DND-41 (cell line): ENCODE measurements at regions not wholly inside any gene's neighbourhood (a gene's known extent, or its start where the extent isn't known, plus 50 kb on each side); places are given as distances from the start of the nearest gene placed in this dataset.

Source experiments
- ATAC-seq: fragments of 200-7000 bp; cut with Tn5 transposase; 3 replicates; pipeline ENCODE4 v1.9.1; 2021; ENCODE audit warnings: low read depth; ENCODE audit not compliant: insufficient read depth
- DNase-seq: peaks from one replicate; pipeline ENCODE4 v3.0.0-alpha.2; 2020
- H2AFZ ChIP-seq: 2 replicates; pipeline ENCODE4 v1.6.0; 2012; ENCODE audit warnings: low read depth, low read length
- H3K27ac ChIP-seq: 2 replicates; pipeline ENCODE4 v1.5.1; 2012; ENCODE audit warnings: low read length, inconsistent platforms
- H3K27me3 ChIP-seq: fragments of 200-600 bp; sonication (generic); 2 replicates; pipeline ENCODE4 v1.6.0; 2012; ENCODE audit warnings: low read length, mild to moderate bottlenecking, inconsistent platforms; ENCODE audit not compliant: insufficient read depth, poor library complexity
- H3K36me3 ChIP-seq: 2 replicates; pipeline ENCODE4 v1.5.1; 2012; ENCODE audit warnings: low read length, inconsistent platforms; ENCODE audit not compliant: insufficient read depth
- H3K4me1 ChIP-seq: 2 replicates; pipeline ENCODE4 v1.5.1; 2012; ENCODE audit warnings: mild to moderate bottlenecking, low read length; ENCODE audit not compliant: insufficient read depth
- H3K4me2 ChIP-seq: 2 replicates; pipeline ENCODE4 v1.6.0; 2012; ENCODE audit warnings: mild to moderate bottlenecking, moderate library complexity, low read length, inconsistent platforms; ENCODE audit not compliant: insufficient read depth
- H3K4me3 ChIP-seq, 2 experiments: fragments of 200-600 bp in 1 of 2; shearing (Covaris generic) in 1 of 2; 2 replicates each; pipeline ENCODE4 v1.5.1; 2012 to 2016; ENCODE audit warnings: inconsistent platforms in 2 of 2, low read length in 2 of 2, mild to moderate bottlenecking in 2 of 2, low read depth in 1 of 2, moderate library complexity in 1 of 2
- H3K79me2 ChIP-seq: 2 replicates; pipeline ENCODE4 v1.6.0; 2012; ENCODE audit warnings: low read length, inconsistent platforms; ENCODE audit not compliant: insufficient read depth
- H3K9ac ChIP-seq: 2 replicates; pipeline ENCODE4 v1.6.0; 2012; ENCODE audit warnings: low read depth, mild to moderate bottlenecking, inconsistent platforms, low read length, moderate library complexity
- H3K9me3 ChIP-seq: 2 replicates; pipeline ENCODE4 v1.5.1; 2012; ENCODE audit warnings: low read length, moderate library complexity, mild to moderate bottlenecking, inconsistent platforms; ENCODE audit not compliant: insufficient read depth, severe bottlenecking
- H4K20me1 ChIP-seq: 2 replicates; pipeline ENCODE4 v1.6.0; 2012; ENCODE audit warnings: low read length; ENCODE audit not compliant: insufficient read depth
- EZH2 ChIP-seq: IDR thresholded peaks from 3 replicates; pipeline ENCODE4 v1.6.1; 2012; ENCODE audit warnings: borderline replicate concordance, low read depth, mild to moderate bottlenecking, moderate library complexity, low read length, inconsistent platforms; ENCODE audit not compliant: severe bottlenecking
- TF ChIP-seq, protein P1 (sequence below): IDR thresholded peaks from 2 replicates; pipeline ENCODE4 v1.5.1; 2012; ENCODE audit warnings: borderline replicate concordance, low read length, moderate library complexity, mild to moderate bottlenecking; ENCODE audit not compliant: poor library complexity, severe bottlenecking; ENCODE audit errors: extremely low read depth

DNA sequence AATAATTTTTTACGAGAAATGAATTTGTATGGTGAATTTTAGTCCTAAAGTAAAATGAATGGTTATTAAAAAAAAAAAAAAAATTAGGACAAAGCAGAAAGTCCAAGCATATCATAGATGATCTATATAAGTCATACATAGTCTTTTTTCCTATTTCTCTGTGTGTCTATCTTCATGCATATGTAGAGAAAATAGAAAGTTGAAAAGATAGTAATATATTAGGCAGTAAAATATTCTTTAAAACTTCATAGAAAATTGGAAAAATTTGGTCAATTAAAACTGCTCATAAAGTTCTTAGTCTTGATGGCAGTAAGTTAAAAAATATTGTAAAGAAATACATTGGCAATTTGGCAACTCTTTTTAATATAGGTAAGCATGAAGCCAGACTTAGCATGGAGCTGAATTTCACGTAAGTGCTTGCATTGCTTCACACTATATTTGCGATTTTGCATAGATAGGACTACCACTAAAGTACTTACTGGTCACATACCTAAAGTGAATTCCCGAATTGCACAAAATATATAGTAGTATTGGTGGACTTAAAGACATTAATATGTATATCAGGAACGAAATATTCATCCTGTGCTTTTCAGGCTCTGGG is 303.8 kb downstream of the IPO8 start:
- no peak for TF ChIP-seq EZH2
- TF ChIP-seq, protein P1, sequence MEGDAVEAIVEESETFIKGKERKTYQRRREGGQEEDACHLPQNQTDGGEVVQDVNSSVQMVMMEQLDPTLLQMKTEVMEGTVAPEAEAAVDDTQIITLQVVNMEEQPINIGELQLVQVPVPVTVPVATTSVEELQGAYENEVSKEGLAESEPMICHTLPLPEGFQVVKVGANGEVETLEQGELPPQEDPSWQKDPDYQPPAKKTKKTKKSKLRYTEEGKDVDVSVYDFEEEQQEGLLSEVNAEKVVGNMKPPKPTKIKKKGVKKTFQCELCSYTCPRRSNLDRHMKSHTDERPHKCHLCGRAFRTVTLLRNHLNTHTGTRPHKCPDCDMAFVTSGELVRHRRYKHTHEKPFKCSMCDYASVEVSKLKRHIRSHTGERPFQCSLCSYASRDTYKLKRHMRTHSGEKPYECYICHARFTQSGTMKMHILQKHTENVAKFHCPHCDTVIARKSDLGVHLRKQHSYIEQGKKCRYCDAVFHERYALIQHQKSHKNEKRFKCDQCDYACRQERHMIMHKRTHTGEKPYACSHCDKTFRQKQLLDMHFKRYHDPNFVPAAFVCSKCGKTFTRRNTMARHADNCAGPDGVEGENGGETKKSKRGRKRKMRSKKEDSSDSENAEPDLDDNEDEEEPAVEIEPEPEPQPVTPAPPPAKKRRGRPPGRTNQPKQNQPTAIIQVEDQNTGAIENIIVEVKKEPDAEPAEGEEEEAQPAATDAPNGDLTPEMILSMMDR = no peak
- Histone ChIP-seq H3K4me1 (no peaks in the 10 kb centered on the region), H2AFZ (no peak overlapping the region), H3K9me3 (peaks cover 9% of the 10 kb centered on the region), H3K9ac (no peak overlapping the region), H3K27me3 (no peaks in the 10 kb centered on the region), H3K79me2 (no peaks in the 10 kb centered on the region), H3K4me3 (no peak overlapping the region), H3K36me3 (no peaks in the 10 kb centered on the region), H3K4me2 (no peak overlapping the region), H4K20me1 (no peaks in the 10 kb centered on the region), H3K27ac (no peak overlapping the region)
- DNase-seq = no peak
- no peak for ATAC-seq

DNA sequence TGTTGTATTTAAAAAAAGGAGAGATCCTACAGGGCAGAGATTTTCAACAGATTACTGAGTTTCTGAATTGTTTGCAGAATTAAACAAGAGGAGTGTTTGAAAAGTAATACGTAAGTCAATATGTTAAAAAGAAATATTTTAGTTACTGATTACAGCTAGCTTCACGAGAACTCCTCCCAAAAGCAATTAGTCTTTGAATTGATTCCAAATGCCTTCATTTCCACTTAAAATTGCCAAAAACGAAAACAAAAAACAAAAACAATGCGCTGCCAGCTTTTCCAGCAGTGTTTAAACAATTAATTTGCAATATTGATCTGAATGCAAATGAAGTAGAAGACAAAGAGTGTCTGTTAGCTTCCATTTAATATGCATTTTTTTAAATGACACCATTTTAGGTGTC is 310.0 kb downstream of the IPO8 start:
- H4K20me1 ChIP-seq = no peaks in the 10 kb centered on the region
- no peak overlapping the region for H3K27ac ChIP-seq
- no peak overlapping the region for H2AFZ ChIP-seq
- DNase-seq (no peak), ATAC-seq (no peak)
- TF ChIP-seq, protein P1 = no peak
- TF ChIP-seq EZH2 = no peak
- H3K27me3 ChIP-seq = no peaks in the 10 kb centered on the region
- H3K4me2 ChIP-seq = no peak overlapping the region
- no peaks in the 10 kb centered on the region for H3K4me1 ChIP-seq
- H3K79me2 ChIP-seq = no peaks in the 10 kb centered on the region
- no peak overlapping the region for H3K9ac ChIP-seq
- no peak overlapping the region for H3K4me3 ChIP-seq
- peaks cover 4% of the 10 kb centered on the region for H3K9me3 ChIP-seq
- H3K36me3 ChIP-seq = no peaks in the 10 kb centered on the region

DNA sequence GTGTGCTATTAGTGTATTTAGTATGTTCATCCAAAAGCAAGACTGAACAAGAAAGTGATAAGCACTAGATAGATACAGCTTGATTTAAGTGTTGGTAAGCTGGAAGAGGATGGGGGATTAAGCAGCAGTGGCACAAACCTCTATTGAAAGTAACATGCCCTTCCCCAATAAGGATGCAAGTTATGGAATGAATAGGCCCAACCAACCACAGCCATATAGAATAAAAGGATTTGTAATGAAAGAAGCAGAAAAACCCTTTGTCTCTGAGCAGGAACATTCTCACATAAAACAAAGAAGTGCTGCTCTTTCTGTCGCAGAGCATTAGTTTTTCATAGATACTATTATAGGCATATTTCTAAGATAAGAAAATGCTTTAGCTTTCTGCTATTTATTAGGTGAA is 310.7 kb downstream of the IPO8 start:
- H3K79me2 ChIP-seq = no peaks in the 10 kb centered on the region
- H3K9ac ChIP-seq = no peak overlapping the region
- no peak overlapping the region for H2AFZ ChIP-seq
- ATAC-seq (no peak), DNase-seq (no peak)
- no peaks in the 10 kb centered on the region for H3K27me3 ChIP-seq
- H3K36me3 ChIP-seq = no peaks in the 10 kb centered on the region
- no peak overlapping the region for H3K4me3 ChIP-seq
- no peaks in the 10 kb centered on the region for H3K4me1 ChIP-seq
- TF ChIP-seq, protein P1 = no peak
- TF ChIP-seq EZH2 = no peak
- H3K9me3 ChIP-seq = no peaks in the 10 kb centered on the region
- no peak overlapping the region for H3K4me2 ChIP-seq
- H3K27ac ChIP-seq = no peak overlapping the region
- no peaks in the 10 kb centered on the region for H4K20me1 ChIP-seq
